Natural killer cell (primary cell): ENCODE measurements at regions not wholly inside any gene's neighbourhood (a gene's known extent, or its start where the extent isn't known, plus 50 kb on each side); places are given as distances from the start of the nearest gene placed in this dataset.

ENCODE experiments used
- ATAC-seq, 3 donors: fragments of 150-1000 bp in 2 of 3; fragments of 200-7000 bp in 1 of 3; cut with Tn5 transposase; 1 replicate in 1 of 3; 2 replicates in 2 of 3; pipeline ENCODE4 v1.10.0; 2021; ENCODE audit warnings: mild to moderate bottlenecking in 2 of 3, moderate library complexity in 2 of 3
- DNase-seq, 2 donors: peaks; one replicate each; pipeline versions ENCODE4 v3.0.0 to v3.0.0-alpha.2; 2013 to 2021; ENCODE audit warnings: mixed read lengths in 1 of 2
- H3K27ac ChIP-seq: one replicate; pipeline ENCODE4 v1.5.1; 2013; ENCODE audit warnings: mild to moderate bottlenecking, low read length
- H3K27me3 ChIP-seq: one replicate; pipeline ENCODE4 v1.6.1; 2013; ENCODE audit warnings: low read length; ENCODE audit not compliant: control insufficient read depth, insufficient read depth
- H3K36me3 ChIP-seq: one replicate; pipeline ENCODE4 v1.6.1; 2013; ENCODE audit warnings: low read length; ENCODE audit not compliant: control insufficient read depth, insufficient read depth
- H3K4me1 ChIP-seq: one replicate; pipeline ENCODE4 v1.6.1; 2013; ENCODE audit warnings: low read length; ENCODE audit not compliant: control insufficient read depth, insufficient read depth
- H3K4me3 ChIP-seq: one replicate; pipeline ENCODE4 v1.5.1; 2013; ENCODE audit warnings: low read length
- H3K9me3 ChIP-seq: one replicate; pipeline ENCODE4 v1.6.1; 2013; ENCODE audit warnings: low read length; ENCODE audit not compliant: control insufficient read depth, insufficient read depth
- H3K27ac Mint-ChIP-seq, 2 donors: one replicate each; pipeline ENCODE4 v1.8.0; 2022; ENCODE audit warnings: mild to moderate bottlenecking in 2 of 2, mixed read lengths in 2 of 2, moderate library complexity in 1 of 2
- H3K27me3 Mint-ChIP-seq, 2 donors: one replicate each; pipeline ENCODE4 v1.8.0; 2022; ENCODE audit warnings: low read depth in 2 of 2, mixed read lengths in 2 of 2
- H3K36me3 Mint-ChIP-seq: one replicate; pipeline ENCODE4 v1.8.0; 2022; ENCODE audit warnings: mixed read lengths
- H3K4me1 Mint-ChIP-seq, 2 donors: one replicate each; pipeline ENCODE4 v1.8.0; 2022; ENCODE audit warnings: mixed read lengths in 2 of 2
- H3K4me3 Mint-ChIP-seq: one replicate; pipeline ENCODE4 v1.8.0; 2022; ENCODE audit warnings: mild to moderate bottlenecking, moderate library complexity, mixed read lengths
- H3K9me3 Mint-ChIP-seq, 2 donors: one replicate each; pipeline ENCODE4 v1.8.0; 2022; ENCODE audit warnings: mixed read lengths in 2 of 2
- WGBS: methylation state at CpG from one replicate; pipeline ENCODE4 v1.1.7; 2013; ENCODE audit warnings: missing lambda C conversion rate; ENCODE audit not compliant: insufficient coverage; 5-methylcytosine and 5-hydroxymethylcytosine counted together
- intact Hi-C: fragments of 100-400 bp; cut with micrococcal nuclease; formaldehyde crosslinking; loops from one replicate; pipeline ENCODE4 v1.14.2; 2022
- TF ChIP-seq, protein P1 (sequence below): fragments of 200-600 bp; IDR thresholded peaks from one replicate; pipeline ENCODE4 v1.8.0; 2022; ENCODE audit warnings: antibody characterized with exemption

DNA sequence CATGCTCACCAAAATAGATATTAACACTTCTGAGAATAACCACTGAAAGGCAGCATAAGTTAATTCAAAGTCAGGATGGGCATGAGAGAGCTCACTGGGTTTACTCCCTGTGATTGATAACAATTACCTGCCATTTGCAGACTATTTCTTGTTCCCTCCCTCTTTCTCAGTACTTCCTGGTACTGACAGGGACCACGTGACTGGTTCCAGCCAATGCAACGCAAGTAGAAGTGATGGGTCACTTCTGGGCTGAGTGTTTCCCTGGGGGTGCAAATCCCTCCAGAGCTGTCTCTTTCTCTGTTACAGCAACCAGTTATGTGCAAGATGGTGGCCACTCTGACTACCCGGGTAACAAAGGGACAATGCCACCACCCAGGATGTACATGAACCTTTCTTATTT, 118.8 kb downstream of the EFNB2 start:
- Mint-ChIP-seq H3K4me1 (peaks cover 0 to 5% of the 10 kb centered on the region in 2 donors), H3K36me3 (no peaks in the 10 kb centered on the region), H3K9me3 (no peaks in the 10 kb centered on the region), H3K27me3 (peaks cover 4 to 13% of the 10 kb centered on the region in 2 donors), H3K4me3 (no peak overlapping the region), H3K27ac (no peak overlapping the region)
- Histone ChIP-seq H3K9me3 (no peaks in the 10 kb centered on the region), H3K4me1 (no peaks in the 10 kb centered on the region), H3K27ac (no peak overlapping the region), H3K27me3 (no peaks in the 10 kb centered on the region), H3K36me3 (no peaks in the 10 kb centered on the region), H3K4me3 (no peak overlapping the region)
- intact Hi-C loops = no loop called here
- no peak for DNase-seq
- whole genome bisulfite sequencing = 100% methylated on average over 3 of the region's 3 CpGs
- no peak for ATAC-seq
- TF ChIP-seq, protein P1, sequence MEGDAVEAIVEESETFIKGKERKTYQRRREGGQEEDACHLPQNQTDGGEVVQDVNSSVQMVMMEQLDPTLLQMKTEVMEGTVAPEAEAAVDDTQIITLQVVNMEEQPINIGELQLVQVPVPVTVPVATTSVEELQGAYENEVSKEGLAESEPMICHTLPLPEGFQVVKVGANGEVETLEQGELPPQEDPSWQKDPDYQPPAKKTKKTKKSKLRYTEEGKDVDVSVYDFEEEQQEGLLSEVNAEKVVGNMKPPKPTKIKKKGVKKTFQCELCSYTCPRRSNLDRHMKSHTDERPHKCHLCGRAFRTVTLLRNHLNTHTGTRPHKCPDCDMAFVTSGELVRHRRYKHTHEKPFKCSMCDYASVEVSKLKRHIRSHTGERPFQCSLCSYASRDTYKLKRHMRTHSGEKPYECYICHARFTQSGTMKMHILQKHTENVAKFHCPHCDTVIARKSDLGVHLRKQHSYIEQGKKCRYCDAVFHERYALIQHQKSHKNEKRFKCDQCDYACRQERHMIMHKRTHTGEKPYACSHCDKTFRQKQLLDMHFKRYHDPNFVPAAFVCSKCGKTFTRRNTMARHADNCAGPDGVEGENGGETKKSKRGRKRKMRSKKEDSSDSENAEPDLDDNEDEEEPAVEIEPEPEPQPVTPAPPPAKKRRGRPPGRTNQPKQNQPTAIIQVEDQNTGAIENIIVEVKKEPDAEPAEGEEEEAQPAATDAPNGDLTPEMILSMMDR = no peak

GRCh38 chr13:106415971-106416370, 119.5 kb downstream of the EFNB2 start:
- Mint-ChIP-seq H3K9me3 (no peaks in the 10 kb centered on the region), H3K4me1 (peaks cover 0 to 5% of the 10 kb centered on the region in 2 donors), H3K27ac (no peak overlapping the region), H3K4me3 (no peak overlapping the region), H3K36me3 (no peaks in the 10 kb centered on the region), H3K27me3 (peaks cover 4 to 13% of the 10 kb centered on the region in 2 donors)
- WGBS = 89% methylated on average over 1 of the region's 1 CpG
- ATAC-seq (no peak), DNase-seq (no peak)
- TF ChIP-seq, protein P1 = no peak
- H3K4me3 ChIP-seq = no peak overlapping the region
- no peaks in the 10 kb centered on the region for H3K9me3 ChIP-seq
- H3K27me3 ChIP-seq = no peaks in the 10 kb centered on the region
- H3K4me1 ChIP-seq = no peaks in the 10 kb centered on the region
- no peak overlapping the region for H3K27ac ChIP-seq
- H3K36me3 ChIP-seq = no peaks in the 10 kb centered on the region
- intact Hi-C loops = no loop called here

DNA sequence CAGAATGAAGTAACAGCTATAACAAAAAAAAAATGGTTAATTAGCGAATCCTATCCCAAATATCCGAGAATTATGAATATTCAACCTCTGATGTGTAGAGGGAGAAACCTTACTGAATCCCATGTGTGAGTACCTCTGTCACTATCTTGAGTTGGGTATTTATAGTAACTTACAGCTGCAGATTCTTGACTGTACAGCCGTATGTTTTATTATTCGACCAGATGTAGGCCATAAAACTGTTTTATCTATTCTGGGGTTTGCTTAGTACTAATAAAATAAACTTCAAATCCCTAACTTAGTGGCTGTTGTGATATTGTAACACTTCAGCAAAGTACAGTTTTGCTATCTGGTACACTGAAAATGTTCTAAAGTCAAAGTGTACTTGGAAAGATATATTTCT, 120.0 kb downstream of the EFNB2 start:
- Mint-ChIP-seq H3K27me3 (peaks cover 4 to 13% of the 10 kb centered on the region in 2 donors), H3K27ac (no peak overlapping the region), H3K4me3 (no peak overlapping the region), H3K36me3 (no peaks in the 10 kb centered on the region), H3K4me1 (peaks cover 0 to 5% of the 10 kb centered on the region in 2 donors), H3K9me3 (no peaks in the 10 kb centered on the region)
- WGBS = 100% methylated on average over 2 of the region's 4 CpGs
- H3K36me3 ChIP-seq = no peaks in the 10 kb centered on the region
- H3K4me3 ChIP-seq = no peak overlapping the region
- H3K4me1 ChIP-seq = no peaks in the 10 kb centered on the region
- intact Hi-C loops = no loop called here
- TF ChIP-seq, protein P1 = no peak
- ATAC-seq = no peak
- no peaks in the 10 kb centered on the region for H3K9me3 ChIP-seq
- no peak for DNase-seq
- H3K27ac ChIP-seq = no peak overlapping the region
- no peaks in the 10 kb centered on the region for H3K27me3 ChIP-seq

- Mint-ChIP-seq H3K27ac (no peak overlapping the region), H3K9me3 (no peaks in the 10 kb centered on the region), H3K4me3 (no peak overlapping the region), H3K27me3 (no peaks in the 10 kb centered on the region), H3K4me1 (peaks cover 0 to 5% of the 10 kb centered on the region in 2 donors), H3K36me3 (no peaks in the 10 kb centered on the region)
- TF ChIP-seq, protein P1 = no peak
- ATAC-seq (no peak), DNase-seq (no peak)
- Histone ChIP-seq H3K27ac (no peak overlapping the region), H3K27me3 (no peaks in the 10 kb centered on the region), H3K36me3 (no peaks in the 10 kb centered on the region), H3K4me3 (no peak overlapping the region), H3K4me1 (no peaks in the 10 kb centered on the region), H3K9me3 (no peaks in the 10 kb centered on the region)
- WGBS = 38% methylated on average over 7 of the region's 8 CpGs
- intact Hi-C loops = no loop called here
Measured at GRCh38 chr13:106407338-106407737, 128.1 kb downstream of the EFNB2 start.
